ENCODE measurements at regions not wholly inside any gene's neighbourhood (a gene's known extent, or its start where the extent isn't known, plus 50 kb on each side); places are given as distances from the start of the nearest gene placed in this dataset.

- TF ChIP-seq CTCF (IDR thresholded peaks at IDR 0.05) (no peak), EP300 (IDR thresholded peaks at IDR 0.05) (no peak)
Measured at GRCh38 chr2:83594241-83595120, 864.6 kb downstream of the SUCLG1 start.
